GM21447 (cell line): ENCODE measurements at regions not wholly inside any gene's neighbourhood (a gene's known extent, or its start where the extent isn't known, plus 50 kb on each side); places are given as distances from the start of the nearest gene placed in this dataset.

Experiments used
- ATAC-seq: cut with Tn5 transposase; IDR thresholded peaks from one replicate; pipeline ENCODE4 v1.9.1; 2021; ENCODE audit not compliant: unreplicated experiment

DNA sequence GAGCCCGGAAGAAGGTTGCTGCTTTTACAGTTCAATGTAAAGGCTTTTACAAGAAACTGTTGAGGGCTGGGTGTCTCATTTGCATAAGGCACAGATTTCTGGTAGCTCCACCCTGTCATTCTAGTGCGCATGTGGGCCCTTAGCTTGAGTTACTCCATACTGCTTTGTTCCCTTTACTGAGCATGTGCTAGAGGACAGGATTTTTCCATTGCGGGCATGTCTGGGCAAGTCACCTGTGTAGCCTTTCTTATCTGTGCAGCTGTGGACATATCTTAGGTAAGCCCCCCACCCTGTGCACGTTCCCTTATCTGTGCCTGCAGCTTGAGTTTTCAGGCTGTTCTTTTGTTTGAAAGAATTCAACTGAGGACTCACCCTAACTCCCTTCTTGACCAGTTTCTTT is 56.2 kb upstream of the ARHGAP5 start:
- no peak for ATAC-seq

DNA sequence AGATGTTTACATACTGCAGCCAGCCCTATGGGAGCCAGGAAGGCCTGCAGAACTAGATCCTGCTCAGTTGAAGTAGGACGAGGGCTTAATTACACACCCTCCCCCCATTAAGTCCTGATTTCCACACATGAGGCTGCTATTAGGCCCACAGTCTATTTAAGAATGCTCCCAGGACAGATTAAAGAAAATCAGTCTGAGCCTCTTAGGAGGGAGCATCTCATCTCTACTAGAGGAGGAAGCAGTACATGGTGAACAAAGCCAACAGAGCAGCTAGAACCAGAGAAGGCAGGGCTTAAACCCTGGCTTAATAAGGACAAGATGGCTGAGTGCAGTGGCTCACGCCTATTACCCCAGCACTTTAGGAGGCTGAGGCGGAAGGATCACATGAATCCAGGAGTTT is 55.8 kb upstream of the ARHGAP5 start:
- ATAC-seq = no peak

DNA sequence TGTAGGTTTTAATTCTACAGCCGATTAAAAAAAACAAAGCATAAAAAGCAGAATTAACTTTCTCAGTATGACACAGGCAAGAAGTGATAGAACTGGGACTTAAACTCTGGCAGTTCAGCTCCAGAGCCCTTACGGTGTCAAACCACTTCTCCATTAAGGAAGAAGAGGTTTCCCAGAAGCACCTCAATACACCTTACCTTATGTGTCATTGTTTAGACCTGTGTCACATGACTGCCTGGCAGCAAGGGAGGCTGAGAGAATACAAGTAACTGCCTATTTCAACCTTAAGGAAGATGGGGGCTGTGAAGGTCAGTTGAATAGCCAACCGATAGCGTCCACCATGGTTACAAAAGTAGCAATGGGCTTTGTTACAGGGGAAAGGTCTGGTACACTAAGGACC is 54.6 kb upstream of the ARHGAP5 start:
- ATAC-seq = no peak

DNA sequence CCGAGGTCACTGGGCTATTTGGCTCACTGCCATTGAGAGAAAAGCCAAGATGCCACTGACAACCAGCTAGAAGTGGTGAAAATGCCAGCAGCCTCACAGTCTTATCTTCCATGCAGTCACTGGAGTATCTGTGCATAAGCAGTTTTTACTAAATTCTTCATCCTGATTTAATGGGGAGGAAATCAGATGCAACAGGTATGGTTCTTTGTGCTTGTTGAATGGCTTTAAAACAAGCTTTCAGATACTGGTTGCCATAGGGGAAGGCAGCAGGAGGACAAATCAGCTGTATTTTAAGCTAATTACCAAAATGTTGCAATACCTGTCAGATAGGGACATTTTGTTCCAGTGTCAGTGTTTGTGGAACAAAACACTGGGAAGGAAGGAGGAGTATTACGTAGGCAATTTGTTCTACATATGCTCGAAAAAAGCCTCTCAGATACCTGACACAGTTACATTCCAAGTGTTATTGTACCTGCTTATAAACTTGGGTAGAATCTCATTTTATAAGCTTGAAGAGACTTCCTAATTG is 54.1 kb upstream of the ARHGAP5 start:
- ATAC-seq = no peak

DNA sequence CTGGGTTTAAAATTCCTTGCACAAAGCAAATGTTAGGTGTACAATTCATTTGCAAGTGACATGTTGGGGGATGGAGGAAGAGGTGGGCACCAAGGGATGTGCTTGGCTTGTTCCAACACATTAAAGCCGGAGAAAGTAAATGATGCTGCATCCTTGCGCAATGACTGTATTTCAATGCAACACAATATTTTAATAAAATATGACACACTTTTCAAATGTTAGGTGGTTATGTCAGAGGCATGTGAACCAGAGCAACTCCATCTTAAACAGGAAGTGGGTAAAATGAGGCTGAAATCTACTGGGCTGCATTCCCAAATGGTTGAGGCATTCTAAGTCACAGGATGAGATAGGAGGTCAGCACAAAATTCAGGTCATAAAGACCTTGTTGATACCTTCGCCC is 53.6 kb upstream of the ARHGAP5 start:
- no peak for ATAC-seq

DNA sequence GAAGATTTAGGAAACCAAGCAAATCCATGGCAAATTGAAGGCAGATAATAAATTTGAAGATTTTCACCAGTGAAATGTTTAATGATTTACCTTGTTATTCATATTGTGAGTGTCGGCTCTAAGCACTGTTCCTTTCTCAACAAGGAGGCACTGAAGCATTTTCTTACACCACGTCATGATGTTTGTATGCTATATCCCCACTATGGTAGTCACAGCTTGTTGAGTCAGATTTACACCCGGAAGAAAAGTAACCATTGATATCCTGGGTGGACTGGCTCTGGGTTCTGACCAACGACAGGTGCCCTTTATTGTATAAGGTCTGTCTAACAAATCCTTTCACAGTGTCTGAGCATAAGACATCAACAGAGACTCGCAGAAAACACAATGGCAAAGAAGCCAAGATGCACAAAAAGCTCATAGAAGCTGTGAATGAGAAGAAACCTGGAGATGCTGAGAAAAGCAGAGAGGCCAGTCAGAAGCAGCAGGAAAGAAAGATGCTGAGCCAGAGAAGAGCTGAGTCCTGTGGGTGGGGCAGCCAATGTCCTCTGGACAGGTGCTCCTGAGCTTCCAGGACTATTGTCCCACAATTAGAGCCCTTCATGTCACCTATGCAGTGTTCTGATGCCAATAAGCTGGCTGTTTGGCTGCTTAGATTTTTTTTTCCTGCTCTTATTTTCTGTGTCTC is 49.7 kb upstream of the ARHGAP5 start:
- no peak for ATAC-seq
